ENCODE measurements at regions not wholly inside any gene's neighbourhood (a gene's known extent, or its start where the extent isn't known, plus 50 kb on each side); places are given as distances from the start of the nearest gene placed in this dataset.

DNA sequence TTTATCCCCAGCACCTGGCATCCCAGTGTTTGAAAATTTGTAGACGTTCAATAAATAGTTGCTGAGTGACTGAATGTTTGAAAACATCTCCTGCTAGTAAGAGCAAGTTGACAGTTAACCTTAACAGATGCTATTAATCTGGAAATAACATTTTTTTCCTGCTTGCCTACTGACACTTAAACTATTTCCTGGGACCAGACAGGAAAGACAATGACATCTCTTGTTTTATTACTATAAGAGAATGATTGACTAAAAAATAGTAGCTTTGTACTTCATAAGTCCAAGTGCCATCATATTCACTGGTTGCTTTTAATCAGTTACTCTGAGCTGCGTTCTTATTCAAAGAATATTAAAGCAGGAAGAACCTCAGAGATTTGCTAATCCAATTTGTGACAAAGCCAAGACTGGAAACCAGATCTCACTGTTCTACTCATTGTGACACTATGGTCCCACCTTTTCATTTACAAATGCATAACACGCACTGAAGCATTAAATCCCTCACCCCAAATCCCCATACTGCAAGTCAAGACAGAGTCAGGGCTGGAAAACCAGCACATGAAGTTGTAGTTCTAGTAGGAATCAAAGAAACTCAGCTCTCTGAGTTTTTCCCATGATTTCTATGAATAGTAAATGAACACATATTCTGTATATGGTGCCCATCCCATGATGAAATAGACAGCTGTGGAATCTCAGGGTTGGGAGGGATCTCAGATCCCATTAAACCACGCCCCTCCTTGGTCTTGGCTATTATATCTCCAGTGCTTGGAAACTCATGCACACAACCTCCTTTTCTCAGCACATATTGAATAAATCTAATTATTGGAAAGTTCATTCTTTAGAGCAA lies 212.7 kb upstream of the P2RY1 start:
- TF ChIP-seq GATA2 (IDR thresholded peaks at IDR 0.05; ENCODE audit: low read depth, low read length): no peak
- TF ChIP-seq GATA3 (IDR thresholded peaks at IDR 0.05; ENCODE audit: low read depth, low read length): no peak

DNA sequence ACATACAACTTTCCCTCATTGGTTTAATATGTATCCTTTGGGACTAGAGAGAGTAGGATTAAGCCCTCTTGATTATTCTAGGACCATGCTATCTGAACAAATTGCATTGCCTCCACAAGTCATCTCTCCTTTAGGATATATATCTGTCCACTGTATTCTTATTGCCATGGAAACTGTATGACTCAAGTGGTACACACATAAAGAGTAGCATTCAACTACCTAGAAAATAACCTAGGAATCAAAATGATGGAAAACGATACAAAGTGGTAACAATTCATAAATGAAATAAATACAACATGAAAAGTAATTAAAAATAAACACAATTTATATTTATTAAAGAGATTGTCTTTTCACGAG lies 212.1 kb upstream of the P2RY1 start:
- TF ChIP-seq GATA3 (IDR thresholded peaks at IDR 0.05; ENCODE audit: low read depth, low read length) (no peak), GATA2 (IDR thresholded peaks at IDR 0.05; ENCODE audit: low read depth, low read length) (no peak)

DNA sequence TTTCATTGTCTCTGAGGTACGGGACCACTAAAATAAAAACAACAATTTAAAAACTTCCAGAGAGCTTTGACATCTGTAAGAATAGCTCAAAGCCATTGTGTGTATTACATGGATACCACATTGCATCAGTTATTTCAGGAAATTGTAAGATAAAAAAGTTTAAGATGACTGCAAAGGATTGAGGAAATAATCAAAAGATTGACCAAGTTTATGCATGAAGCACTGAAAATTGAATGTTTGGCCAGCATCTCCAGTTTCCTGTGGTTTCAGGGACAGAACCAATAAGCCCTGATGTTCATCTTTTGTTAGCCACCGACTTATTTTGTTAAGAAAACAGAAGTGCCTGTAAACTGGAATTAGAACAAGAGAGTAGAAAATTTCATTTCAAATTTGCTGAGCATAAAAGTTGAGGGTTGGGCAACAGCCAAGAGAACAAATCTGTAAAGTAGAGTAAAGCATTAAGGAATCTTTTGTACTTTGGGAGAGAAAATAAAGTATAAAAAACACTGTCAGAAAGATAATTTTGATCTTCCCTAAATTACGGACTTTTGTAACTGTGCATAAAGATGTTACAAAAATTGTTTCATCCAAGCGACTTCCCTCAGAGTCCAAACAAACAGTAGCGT lies 211.5 kb upstream of the P2RY1 start:
- no peak for TF ChIP-seq GATA3 (IDR thresholded peaks at IDR 0.05; ENCODE audit: low read depth, low read length)
- no peak for TF ChIP-seq GATA2 (IDR thresholded peaks at IDR 0.05; ENCODE audit: low read depth, low read length)

DNA sequence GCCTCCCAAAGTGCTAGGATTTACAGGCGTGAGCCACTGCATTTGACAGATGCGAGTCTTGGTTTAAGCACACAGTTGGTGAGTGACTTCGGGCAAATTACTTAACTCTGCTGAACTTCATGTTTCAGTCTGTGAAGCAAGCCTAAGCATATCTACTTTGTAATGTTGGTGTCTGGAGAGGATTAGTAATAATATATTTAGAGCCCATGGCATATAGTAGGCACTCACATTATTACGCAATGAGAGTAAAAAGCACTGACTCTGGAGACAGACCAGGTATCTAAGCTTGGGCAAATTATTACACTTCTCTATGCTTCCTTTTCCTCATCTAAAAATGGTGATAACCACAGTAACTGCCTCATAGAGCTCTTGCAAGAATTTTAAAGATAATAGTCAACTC lies 208.7 kb upstream of the P2RY1 start:
- TF ChIP-seq GATA2 (IDR thresholded peaks at IDR 0.05; ENCODE audit: low read depth, low read length) (no peak), GATA3 (IDR thresholded peaks at IDR 0.05; ENCODE audit: low read depth, low read length) (no peak)

DNA sequence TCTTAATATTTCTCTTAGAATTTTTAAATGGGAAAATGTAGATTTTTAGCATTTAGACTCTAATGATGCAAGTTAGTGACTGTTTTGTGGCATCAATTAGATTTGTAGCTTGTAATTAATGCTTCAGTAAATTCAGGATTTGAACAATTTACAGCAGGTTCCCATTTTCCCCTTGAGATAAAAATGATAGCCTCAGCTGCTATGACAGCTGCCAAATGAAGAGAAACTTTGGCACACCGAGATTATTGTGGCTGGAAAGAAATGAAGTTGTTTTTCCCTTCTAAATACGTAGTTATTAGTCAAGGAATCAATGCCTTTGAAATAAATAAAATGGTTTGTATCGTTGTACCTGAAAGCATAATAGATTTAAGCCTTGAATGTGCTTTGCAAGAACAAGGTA lies 206.4 kb upstream of the P2RY1 start:
- TF ChIP-seq GATA3 (IDR thresholded peaks at IDR 0.05; ENCODE audit: low read depth, low read length): no peak
- no peak for TF ChIP-seq GATA2 (IDR thresholded peaks at IDR 0.05; ENCODE audit: low read depth, low read length)

DNA sequence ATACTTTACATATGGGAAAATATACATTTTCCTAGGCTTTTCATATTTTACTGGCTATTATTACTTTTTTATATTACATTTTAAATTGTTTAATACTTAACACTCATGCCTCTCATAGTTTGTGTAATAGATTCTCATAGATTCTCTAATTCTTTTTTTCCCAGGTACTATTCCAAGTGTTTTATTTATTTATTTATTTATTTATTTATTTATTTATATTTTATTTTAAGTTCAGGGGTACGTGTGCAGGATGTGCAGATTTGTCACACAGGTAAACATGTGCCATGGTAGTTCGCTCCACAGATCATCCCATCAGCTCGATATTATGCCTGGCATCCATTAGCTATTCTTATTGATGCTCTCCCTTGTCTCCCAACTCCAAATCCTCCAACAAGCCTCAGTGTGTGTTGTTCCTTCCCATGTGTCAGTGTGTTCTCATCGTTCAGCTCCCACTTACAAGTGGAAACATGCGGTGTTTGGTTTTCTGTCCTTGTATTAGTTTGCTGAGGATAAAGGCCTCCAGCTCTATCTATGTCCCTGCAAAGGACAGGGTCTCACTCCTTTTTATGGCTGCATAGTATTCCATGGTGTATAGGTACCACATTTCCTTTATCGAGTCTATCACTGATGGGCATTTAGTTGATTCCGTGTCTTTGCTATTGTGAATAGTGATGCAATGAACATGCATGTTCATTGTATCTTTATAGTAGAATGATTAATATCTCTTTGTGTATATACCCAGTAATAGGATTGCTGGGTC lies 205.4 kb upstream of the P2RY1 start:
- no peak for TF ChIP-seq GATA3 (IDR thresholded peaks at IDR 0.05; ENCODE audit: low read depth, low read length)
- no peak for TF ChIP-seq GATA2 (IDR thresholded peaks at IDR 0.05; ENCODE audit: low read depth, low read length)

DNA sequence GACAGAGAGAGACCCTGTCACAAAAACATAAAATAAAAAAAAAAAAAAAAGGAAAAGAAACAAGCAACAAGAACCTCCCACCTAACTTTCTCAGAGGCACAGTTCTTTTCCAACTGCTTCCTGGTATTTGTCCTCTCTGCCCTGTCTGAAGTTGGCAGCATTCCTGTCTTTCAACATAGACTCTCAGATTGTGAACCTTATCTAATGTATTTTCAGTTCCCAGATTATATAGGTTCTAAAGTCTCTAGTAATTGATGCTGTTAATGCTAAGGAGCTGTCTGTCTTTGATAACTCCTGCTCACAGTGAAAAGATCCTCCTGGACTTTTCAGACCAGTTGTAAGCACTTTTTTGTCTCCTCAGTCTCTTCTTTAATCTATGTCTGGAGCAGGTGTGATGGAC lies 199.5 kb upstream of the P2RY1 start:
- TF ChIP-seq GATA3 (IDR thresholded peaks at IDR 0.05; ENCODE audit: low read depth, low read length): no peak
- TF ChIP-seq GATA2 (IDR thresholded peaks at IDR 0.05; ENCODE audit: low read depth, low read length): no peak

DNA sequence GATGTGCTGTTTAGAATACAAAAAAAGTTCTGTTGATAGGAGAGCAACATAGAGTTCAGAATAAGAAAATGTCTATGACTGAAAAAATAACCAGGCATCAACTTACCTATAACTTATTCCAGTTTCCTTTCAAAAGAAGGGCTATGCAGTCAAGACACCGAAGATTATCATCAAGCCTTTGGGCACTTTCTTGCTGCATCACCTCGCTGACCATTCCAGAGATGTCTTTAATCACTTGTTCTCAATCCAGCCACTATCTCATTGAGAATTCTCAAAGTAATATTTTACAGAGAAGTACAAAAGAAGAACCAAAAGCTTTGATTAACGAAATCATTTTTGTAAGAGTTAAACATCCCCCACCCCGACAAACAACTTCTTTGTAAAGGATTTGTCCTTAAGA lies 198.3 kb upstream of the P2RY1 start:
- TF ChIP-seq GATA2 (IDR thresholded peaks at IDR 0.05; ENCODE audit: low read depth, low read length): no peak
- TF ChIP-seq GATA3 (IDR thresholded peaks at IDR 0.05; ENCODE audit: low read depth, low read length): no peak

DNA sequence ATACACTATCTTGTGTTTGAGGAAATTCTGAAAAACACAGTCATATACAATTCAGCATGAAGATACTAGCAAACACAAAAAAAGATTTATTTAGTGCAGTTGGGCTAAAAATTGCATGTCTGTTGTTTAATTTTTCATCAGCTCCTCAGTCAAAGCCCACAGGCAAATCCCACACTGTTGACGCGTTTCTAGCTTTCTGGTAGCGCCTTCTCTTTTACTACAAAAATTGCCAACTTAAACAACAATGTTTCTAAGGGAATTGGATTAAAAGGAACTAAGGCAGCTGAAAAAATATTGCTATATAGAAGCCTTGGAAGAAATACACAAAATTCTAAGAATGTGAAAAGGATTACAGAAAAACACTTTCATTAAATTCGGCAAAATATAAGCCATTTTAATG lies 196.7 kb upstream of the P2RY1 start:
- no peak for TF ChIP-seq GATA2 (IDR thresholded peaks at IDR 0.05; ENCODE audit: low read depth, low read length)

DNA sequence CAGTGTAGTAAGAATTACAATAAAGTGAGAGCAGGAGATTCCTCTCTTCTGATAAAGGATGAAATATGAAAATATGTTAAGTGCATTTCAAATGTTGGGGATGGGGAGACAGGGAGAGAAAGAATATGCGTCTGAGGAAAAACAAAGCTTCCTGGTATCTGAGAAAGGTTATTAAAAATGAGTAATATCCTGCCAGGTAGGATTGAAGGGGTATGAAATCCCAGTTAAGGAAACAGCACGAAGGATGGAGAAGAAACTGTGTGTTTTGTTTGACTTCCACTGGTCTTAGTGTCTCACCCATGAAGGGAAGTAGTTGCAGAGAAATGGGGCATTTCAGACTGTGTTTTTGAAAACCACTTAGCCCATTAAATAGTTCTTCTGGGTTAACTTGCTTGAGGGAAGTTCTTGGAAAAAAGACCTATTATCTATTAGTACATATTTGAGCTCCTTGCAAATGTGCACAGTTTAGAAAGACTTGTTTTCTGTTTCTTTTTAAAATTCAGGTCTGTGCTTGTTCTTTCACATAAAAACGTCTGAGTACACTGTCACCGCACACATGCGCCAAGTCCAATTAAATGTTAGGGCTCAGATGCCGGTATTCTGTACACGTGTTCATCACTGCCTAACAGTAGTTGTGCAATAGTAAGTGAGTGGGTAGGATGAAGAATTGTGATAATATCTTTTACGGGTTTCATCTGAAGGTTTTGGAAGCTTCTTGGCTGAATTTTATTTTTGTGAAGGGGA lies 196.1 kb upstream of the P2RY1 start:
- TF ChIP-seq GATA3 (IDR thresholded peaks at IDR 0.05; ENCODE audit: low read depth, low read length) (no peak), GATA2 (IDR thresholded peaks at IDR 0.05; ENCODE audit: low read depth, low read length) (no peak)

DNA sequence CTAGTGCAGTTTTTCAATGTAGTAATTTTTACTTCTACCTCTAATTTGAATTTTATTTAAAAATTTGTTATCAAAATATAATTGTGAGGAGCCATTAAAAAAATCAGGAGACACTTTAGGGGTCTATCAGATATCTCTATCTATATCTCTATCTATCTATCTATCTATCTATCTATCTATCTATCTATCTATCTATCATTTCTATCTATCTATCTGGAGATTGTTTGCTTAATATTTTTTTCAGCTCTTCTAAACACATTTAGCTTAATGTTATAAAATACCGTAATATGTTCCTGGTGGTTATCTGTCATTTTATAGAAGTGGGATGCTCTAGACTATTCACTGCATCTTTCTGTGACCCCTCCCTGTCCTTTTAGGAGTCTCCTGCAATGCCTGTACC lies 193.7 kb upstream of the P2RY1 start:
- TF ChIP-seq GATA2 (IDR thresholded peaks at IDR 0.05; ENCODE audit: low read depth, low read length) (no peak), GATA3 (IDR thresholded peaks at IDR 0.05; ENCODE audit: low read depth, low read length) (no peak)

DNA sequence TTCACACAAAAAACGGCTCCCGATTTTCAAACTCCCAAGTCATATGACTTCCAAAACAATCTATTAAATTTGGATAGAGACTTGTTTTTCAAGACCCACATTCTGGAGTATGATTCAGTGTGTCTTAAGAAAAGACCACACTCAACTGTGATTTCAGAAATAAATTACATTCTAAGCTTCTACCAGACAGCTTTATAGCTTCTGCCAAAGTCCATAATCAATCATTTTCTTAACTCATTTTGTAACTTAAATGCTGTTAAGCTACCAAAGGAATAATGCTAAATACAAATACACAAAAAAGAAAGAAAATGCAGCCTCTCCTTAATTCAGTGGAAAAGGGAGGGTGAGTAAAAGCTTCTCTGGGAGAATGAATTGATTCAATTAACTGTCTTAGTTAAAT lies 192.3 kb upstream of the P2RY1 start:
- TF ChIP-seq GATA3 (IDR thresholded peaks at IDR 0.05; ENCODE audit: low read depth, low read length) (no peak), GATA2 (IDR thresholded peaks at IDR 0.05; ENCODE audit: low read depth, low read length) (no peak)

DNA sequence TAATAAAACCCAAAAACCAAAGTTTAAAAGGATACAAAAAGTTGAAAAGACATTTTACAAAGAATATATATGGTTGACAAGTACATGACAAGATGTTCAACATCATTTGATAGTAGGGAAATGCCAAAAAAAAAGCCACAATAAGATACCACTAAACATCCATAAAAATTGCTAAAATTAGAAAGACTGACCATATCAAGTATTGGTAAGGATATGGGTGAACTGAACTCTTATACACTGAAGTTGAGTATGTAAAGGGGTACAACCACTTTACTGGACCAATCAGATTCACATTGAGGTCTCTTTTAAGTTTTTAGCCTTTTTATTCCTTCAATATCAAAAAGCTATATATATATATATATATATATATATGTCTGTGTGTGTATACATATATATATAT lies 190.5 kb upstream of the P2RY1 start:
- no peak for TF ChIP-seq GATA3 (IDR thresholded peaks at IDR 0.05; ENCODE audit: low read depth, low read length)
- TF ChIP-seq GATA2 (IDR thresholded peaks at IDR 0.05; ENCODE audit: low read depth, low read length): no peak

DNA sequence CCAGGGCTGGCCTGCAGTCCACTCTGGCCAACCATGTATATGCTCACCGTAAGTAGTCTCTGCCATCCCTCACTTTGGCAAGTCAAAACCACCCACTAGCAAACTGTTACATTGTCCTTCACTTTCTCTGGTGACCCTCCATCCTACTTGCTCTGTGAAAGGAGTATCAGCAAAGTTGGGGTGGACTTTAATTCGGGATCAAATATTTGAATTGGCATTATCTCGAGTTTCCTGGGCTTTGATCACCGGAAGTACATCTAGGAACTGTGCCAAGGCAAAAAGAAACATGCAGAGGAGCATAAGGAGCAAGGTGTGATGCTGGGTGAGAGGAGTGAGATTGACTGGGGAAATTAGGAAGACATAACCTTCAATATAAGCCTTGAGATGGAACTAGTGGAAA lies 188.9 kb upstream of the P2RY1 start:
- no peak for TF ChIP-seq GATA2 (IDR thresholded peaks at IDR 0.05; ENCODE audit: low read depth, low read length)
- no peak for TF ChIP-seq GATA3 (IDR thresholded peaks at IDR 0.05; ENCODE audit: low read depth, low read length)

Data from SH-SY5Y (cell line).